ENCODE measurements at regions not wholly inside any gene's neighbourhood (a gene's known extent, or its start where the extent isn't known, plus 50 kb on each side); places are given as distances from the start of the nearest gene placed in this dataset.
A peak's percentile ranks its signal among the peaks of the same experiment; 100 is the strongest.

DNA sequence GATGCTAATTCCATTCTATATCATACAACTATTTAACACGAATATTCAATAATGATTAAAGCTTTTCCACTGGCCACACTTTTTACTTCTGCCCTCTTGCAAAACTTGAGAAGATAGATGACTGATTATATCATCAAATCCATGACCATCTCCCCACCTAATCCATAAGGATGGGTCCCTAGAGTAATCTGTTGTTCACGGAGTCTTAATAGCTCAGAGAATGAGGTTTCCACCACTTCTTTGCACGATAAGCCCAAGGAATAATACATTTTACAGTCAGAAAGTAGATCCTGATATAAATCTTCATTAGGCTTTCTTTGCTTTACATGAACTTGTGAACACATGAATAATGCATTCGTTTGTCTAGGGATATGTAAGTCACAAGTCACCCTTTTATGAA lies 527.2 kb downstream of the GALC start:
- no peak for DNase-seq
- Mint-ChIP-seq H3K9me3 (no peaks in the 10 kb centered on the region), H3K27me3 (ENCODE audit: low read depth, poor library complexity) (no peaks in the 10 kb centered on the region), H3K4me3 (no peak overlapping the region), H3K4me1 (peaks cover 7% of the 10 kb centered on the region), H3K36me3 (ENCODE audit: low read depth) (no peaks in the 10 kb centered on the region), H3K27ac (no peak overlapping the region)
- TF ChIP-seq, protein P1, sequence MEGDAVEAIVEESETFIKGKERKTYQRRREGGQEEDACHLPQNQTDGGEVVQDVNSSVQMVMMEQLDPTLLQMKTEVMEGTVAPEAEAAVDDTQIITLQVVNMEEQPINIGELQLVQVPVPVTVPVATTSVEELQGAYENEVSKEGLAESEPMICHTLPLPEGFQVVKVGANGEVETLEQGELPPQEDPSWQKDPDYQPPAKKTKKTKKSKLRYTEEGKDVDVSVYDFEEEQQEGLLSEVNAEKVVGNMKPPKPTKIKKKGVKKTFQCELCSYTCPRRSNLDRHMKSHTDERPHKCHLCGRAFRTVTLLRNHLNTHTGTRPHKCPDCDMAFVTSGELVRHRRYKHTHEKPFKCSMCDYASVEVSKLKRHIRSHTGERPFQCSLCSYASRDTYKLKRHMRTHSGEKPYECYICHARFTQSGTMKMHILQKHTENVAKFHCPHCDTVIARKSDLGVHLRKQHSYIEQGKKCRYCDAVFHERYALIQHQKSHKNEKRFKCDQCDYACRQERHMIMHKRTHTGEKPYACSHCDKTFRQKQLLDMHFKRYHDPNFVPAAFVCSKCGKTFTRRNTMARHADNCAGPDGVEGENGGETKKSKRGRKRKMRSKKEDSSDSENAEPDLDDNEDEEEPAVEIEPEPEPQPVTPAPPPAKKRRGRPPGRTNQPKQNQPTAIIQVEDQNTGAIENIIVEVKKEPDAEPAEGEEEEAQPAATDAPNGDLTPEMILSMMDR (IDR thresholded peaks at IDR 0.05) = no peak

DNA sequence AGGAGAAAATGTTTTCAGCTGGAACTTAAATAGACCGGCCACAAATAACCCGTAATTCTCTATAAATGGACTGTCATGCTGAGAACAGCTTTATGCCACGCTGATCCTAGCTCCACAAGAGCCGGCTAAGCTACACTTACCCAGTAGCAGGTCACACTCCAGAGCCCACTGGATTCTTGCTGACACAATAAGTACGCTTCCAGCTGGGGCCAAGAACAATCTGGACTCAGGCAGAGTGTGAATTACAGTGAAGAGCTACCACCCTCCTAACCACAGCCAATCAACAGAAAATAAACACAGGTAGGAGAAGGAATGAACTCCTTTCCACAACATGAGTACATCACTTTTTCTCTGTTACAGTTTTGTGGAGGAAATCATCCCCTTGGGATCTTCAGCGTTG lies 531.3 kb downstream of the GALC start:
- Mint-ChIP-seq H3K9me3 (no peaks in the 10 kb centered on the region), H3K27me3 (ENCODE audit: low read depth, poor library complexity) (no peaks in the 10 kb centered on the region), H3K36me3 (ENCODE audit: low read depth) (no peaks in the 10 kb centered on the region), H3K4me3 (no peak overlapping the region), H3K4me1 (peaks cover 7% of the 10 kb centered on the region), H3K27ac (peak overlapping the region; percentile 63)
- peak; percentile 23 for DNase-seq
- TF ChIP-seq, protein P1 (IDR thresholded peaks at IDR 0.05) = no peak

DNA sequence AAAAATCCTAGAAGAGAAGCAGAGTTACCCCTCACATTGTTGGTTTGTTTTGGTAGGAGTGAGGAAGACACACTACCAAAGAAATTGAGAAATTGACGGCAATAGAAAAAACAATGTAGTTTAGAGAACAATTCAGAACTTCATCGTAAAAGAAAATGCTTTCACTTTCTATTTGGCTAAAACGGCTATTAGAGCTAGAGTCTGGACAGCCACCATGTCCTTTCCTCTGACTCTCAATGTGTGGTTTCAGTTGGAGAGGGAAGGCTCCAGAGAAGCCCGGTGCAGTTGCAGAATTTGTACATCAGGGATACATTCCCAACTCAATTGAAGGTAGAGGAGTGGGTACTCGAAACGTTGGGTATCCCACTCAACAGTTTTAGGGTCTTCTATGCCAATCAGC lies 535.3 kb downstream of the GALC start:
- Mint-ChIP-seq H3K27ac (no peak overlapping the region), H3K36me3 (ENCODE audit: low read depth) (no peaks in the 10 kb centered on the region), H3K4me1 (peaks cover 7% of the 10 kb centered on the region), H3K9me3 (no peaks in the 10 kb centered on the region), H3K27me3 (ENCODE audit: low read depth, poor library complexity) (no peaks in the 10 kb centered on the region), H3K4me3 (no peak overlapping the region)
- TF ChIP-seq, protein P1 (IDR thresholded peaks at IDR 0.05) = no peak
- no peak for DNase-seq

DNA sequence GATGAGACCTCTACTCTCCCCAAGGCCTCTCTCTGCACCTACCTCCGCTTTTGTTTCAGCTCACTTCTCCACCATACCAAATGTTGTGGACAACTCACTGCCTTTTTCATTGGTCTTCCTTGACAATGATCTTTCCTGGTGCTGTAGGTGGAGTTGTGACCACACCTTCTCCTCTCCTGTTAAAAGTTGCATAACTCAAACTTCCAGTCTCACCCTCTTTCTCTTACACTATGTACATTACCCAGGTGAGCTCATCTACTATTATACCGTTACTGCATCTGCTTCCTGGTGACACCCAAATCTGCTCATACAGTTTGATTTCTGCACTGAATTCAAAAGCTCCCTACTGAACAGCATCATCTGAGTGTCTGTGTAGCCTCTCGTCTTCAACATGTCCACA lies 542.8 kb downstream of the GALC start:
- TF ChIP-seq, protein P1 (IDR thresholded peaks at IDR 0.05) = no peak
- Mint-ChIP-seq H3K27me3 (ENCODE audit: low read depth, poor library complexity) (no peaks in the 10 kb centered on the region), H3K4me1 (no peaks in the 10 kb centered on the region), H3K9me3 (no peaks in the 10 kb centered on the region), H3K36me3 (ENCODE audit: low read depth) (no peaks in the 10 kb centered on the region), H3K27ac (no peak overlapping the region), H3K4me3 (no peak overlapping the region)
- DNase-seq = no peak

DNA sequence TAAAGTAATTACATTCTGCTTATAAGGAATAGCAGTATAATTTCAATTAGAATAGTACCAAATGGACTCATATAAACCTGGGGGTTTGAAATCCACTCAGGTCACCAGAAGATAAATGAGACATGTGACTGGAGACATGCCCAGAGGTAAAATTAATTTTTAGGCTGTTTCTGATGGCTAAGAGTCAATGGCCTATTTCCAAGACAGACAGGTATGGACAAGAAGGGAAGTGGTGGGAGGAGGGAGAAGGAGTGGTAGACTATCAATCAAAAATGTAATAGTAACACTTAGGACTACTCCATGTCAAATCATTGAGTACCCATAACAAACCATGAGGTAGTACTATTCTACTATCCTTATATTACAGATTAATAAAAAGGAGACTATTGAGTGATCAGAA lies 544.0 kb downstream of the GALC start:
- Mint-ChIP-seq H3K4me3 (no peak overlapping the region), H3K27ac (no peak overlapping the region), H3K27me3 (ENCODE audit: low read depth, poor library complexity) (no peaks in the 10 kb centered on the region), H3K36me3 (ENCODE audit: low read depth) (no peaks in the 10 kb centered on the region), H3K4me1 (no peaks in the 10 kb centered on the region), H3K9me3 (no peaks in the 10 kb centered on the region)
- TF ChIP-seq, protein P1 (IDR thresholded peaks at IDR 0.05) = no peak
- no peak for DNase-seq

DNA sequence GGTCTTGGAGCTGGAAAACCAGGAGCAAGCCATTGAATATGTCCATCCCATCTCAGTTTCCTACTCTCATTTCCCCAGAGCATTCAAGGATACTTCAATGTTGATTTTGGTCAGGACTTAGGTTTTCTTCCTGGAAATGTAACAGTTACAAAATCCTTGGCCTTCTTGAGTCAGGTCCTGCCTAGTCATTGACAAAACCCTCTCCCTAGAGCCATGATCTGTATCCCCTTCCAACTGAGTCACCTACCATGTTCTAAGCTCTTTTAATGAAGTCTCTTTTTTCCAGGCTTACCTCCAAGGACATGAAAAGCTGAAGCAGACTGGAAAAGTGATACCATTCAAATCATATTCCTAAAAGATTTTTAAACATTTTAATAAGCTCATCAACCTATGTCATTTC lies 549.2 kb downstream of the GALC start:
- H3K27ac Mint-ChIP-seq = no peak overlapping the region
- DNase-seq = no peak
- TF ChIP-seq, protein P1 (IDR thresholded peaks at IDR 0.05) = no peak
- no peaks in the 10 kb centered on the region for H3K4me1 Mint-ChIP-seq
- H3K9me3 Mint-ChIP-seq = no peaks in the 10 kb centered on the region
- peaks cover 7% of the 10 kb centered on the region for H3K27me3 Mint-ChIP-seq (ENCODE audit: low read depth, poor library complexity)
- H3K4me3 Mint-ChIP-seq = no peak overlapping the region
- H3K36me3 Mint-ChIP-seq (ENCODE audit: low read depth) = no peaks in the 10 kb centered on the region

Measured in nephron progenitor cell (in vitro differentiated cells).